ENCODE measurements at regions not wholly inside any gene's neighbourhood (a gene's known extent, or its start where the extent isn't known, plus 50 kb on each side); places are given as distances from the start of the nearest gene placed in this dataset.
"Not testable (repeated sequence)": the region's sequence is repeated elsewhere in the genome, so short reads cannot be mapped to it uniquely, and the experiment has no call there.

GRCh38 chr3:30539206-30539605 lies 67.2 kb upstream of the TGFBR2 start:
- no peak for DNase-seq

- DNase-seq = no peak
Observed at GRCh38 chr3:30539772-30540171, 66.6 kb upstream of the TGFBR2 start.

GRCh38 chr3:30541156-30541555 lies 65.2 kb upstream of the TGFBR2 start:
- DNase-seq = not testable (repeated sequence)

DNA sequence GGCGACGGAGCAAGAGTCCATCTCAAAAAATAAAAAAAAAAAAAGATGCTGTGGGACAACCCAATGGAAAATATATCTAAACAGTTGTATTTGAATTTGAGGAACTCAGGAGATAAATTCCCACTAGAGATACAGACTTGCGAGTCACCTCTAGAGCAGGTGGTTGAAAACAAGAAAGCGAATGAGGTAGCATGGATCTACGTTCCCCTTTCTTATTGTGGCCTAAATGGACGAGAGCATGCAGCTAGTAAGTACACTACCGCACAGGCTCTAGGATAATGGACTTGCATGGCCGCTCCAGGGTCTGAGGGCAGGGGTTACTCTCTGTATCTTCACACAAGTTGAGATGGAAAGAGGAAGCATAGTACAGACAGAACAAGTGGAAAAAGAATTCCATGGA lies 63.5 kb upstream of the TGFBR2 start:
- no peak for DNase-seq

- no peak for DNase-seq
Observed at GRCh38 chr3:30544812-30545211, 61.6 kb upstream of the TGFBR2 start.

DNA sequence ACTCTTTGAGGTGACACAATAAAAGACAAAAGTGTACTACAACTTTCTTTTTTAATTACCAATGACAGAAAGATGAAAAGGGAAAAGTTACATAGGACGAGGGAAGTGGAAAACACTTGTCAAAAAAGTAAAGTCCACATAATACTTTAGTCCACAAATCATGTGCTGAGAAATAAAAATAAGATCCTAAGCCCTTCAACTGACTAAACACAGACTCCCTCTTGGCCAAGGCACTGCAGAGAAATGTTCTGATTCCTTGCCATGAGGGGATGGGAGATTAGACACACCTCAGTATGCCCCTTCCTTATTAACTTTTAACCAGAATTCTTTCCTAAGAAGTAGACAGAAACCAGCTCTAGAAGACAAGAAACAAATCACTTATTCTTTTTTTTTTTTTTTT lies 59.5 kb upstream of the TGFBR2 start:
- DNase-seq = no peak

DNA sequence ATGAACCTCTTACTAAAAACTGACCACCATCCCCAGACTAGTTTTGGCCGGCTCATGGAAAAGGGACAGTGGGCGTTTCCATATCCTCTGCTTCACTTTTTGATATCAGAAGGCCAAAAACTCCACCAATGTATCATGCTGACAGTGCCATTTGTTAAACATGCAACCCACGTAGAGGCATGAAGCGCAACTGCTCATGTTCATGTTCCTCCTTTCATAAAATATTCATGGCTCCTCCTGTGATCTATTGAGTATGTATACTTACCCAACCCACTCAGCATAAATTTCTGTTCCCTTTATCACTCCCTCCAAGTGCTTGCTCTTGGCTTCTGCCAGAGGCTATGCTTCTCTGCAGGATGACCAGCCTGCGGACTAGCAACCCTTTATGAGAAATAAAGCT lies 58.7 kb upstream of the TGFBR2 start:
- no peak for DNase-seq

DNA sequence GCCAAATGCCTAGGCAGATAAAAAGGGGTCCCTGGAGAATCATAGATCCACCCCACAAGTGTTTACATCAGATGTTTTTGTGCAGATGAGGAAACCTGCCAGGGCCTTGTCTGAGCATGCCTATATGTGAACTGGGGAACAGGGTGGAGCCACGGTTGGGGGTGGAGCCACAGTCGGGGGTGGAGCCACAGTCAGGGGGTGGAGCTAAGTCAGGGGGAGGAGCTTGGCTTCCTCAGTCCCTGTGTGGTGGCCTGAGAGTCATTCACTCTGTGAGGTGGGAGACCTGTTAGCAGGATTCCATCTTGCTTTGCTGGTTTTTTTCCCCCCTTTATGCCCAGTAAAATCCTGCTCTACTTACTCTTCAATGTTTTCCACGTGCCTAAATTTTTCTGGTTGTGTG lies 57.8 kb upstream of the TGFBR2 start:
- no peak for DNase-seq

- DNase-seq = no peak
Observed at GRCh38 chr3:30549600-30549999, 56.8 kb upstream of the TGFBR2 start.

DNA sequence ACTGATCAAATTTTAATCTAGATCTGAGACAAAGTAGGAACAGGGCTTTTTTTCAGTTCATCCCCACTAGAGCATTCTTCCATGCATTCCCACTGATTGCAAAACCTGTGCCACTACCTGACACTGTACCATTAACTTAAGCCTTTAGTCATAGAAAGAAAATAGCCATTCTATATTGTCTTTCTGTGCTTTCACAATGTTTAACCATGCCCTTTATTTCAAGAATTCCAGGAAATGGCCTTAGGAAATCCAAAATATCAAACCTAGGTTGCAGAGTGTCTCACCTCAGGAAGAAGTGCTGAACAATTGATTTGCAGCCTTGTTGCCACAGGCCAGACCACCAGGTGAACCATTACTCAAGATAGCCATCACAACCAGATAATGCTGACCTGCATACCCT lies 56.2 kb upstream of the TGFBR2 start:
- no peak for DNase-seq

GRCh38 chr3:30551266-30551665 lies 55.1 kb upstream of the TGFBR2 start:
- DNase-seq = no peak

- DNase-seq = no peak
Observed at GRCh38 chr3:30551927-30552326, 54.5 kb upstream of the TGFBR2 start.

- no peak for DNase-seq
Observed at GRCh38 chr3:30553641-30554316, 52.6 kb upstream of the TGFBR2 start.

DNA sequence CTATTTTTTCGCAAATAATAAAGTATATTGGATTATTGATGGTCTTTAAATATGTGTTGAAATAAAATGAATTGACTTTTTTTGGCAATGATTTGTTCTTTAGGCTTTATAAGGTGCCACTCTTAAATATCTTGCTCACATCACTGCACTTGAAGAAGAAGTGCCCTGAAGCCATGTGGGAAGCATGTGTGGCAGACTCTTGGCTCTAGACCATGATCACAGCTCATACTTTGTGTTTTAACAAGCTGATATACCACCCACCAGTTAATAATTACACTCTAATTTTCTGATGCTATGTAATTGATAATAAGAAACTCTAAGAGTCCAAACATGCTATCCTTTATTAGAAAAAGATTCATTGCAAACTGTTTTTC lies 52.1 kb upstream of the TGFBR2 start:
- no peak for DNase-seq

DNA sequence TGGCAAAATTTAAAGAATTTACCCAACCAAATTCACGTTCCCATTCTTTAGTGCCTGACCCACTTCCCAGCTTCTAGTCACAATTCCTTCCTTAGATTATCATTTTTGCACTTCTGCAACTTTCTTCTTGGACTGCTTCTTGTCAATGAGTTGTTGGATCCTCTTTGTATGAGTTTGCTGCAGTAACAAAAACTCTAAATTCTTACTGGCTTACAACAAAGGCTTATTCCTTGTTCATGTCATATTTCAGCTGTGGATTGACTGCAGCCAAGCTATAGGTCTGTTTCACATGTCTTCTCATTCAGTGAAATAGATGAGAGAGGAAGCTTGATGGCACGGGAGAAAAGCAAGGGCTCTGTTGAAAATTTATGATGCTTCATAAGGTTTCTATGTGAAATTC lies 50.4 kb upstream of the TGFBR2 start:
- DNase-seq = no peak

All from AML-193 (cell line).